ENCODE measurements at regions not wholly inside any gene's neighbourhood (a gene's known extent, or its start where the extent isn't known, plus 50 kb on each side); places are given as distances from the start of the nearest gene placed in this dataset.

GRCh38 chr16:26729951-26730541 is 336.7 kb upstream of the C16orf82 start:
- no peak for TF ChIP-seq CTCF (IDR thresholded peaks at IDR 0.05; ENCODE audit: insufficient read depth, low read length, poor library complexity, severe bottlenecking)
- Histone ChIP-seq H3K36me3 (ENCODE audit: control insufficient read depth, insufficient read depth, low read length) (no peaks in the 10 kb centered on the region), H3K27me3 (ENCODE audit: control insufficient read depth, insufficient read depth, low read length) (no peaks in the 10 kb centered on the region), H3K4me3 (ENCODE audit: low read depth, low read length) (no peak overlapping the region)
- DNase-seq (ENCODE audit: low read depth), result no peak

GRCh38 chr16:26731729-26732128 is 335.0 kb upstream of the C16orf82 start:
- TF ChIP-seq CTCF (IDR thresholded peaks at IDR 0.05; ENCODE audit: insufficient read depth, low read length, poor library complexity, severe bottlenecking), result no peak
- H3K4me3 ChIP-seq (ENCODE audit: low read depth, low read length), result no peak overlapping the region
- no peak for DNase-seq (ENCODE audit: low read depth)

GRCh38 chr16:26733710-26734109 is 333.0 kb upstream of the C16orf82 start:
- no peak for DNase-seq (ENCODE audit: low read depth)
- no peak for TF ChIP-seq CTCF (IDR thresholded peaks at IDR 0.05; ENCODE audit: insufficient read depth, low read length, poor library complexity, severe bottlenecking)

More at GRCh38 chr16:26731729-26732128, 335.0 kb upstream of the C16orf82 start:
- no peaks in the 10 kb centered on the region for H3K36me3 ChIP-seq (ENCODE audit: control insufficient read depth, insufficient read depth, low read length)
- no peaks in the 10 kb centered on the region for H3K27me3 ChIP-seq (ENCODE audit: control insufficient read depth, insufficient read depth, low read length)

GRCh38 chr16:26735521-26735920 is 331.2 kb upstream of the C16orf82 start:
- no peak for DNase-seq (ENCODE audit: low read depth)
- H3K4me3 ChIP-seq (ENCODE audit: low read depth, low read length), result no peak overlapping the region
- H3K36me3 ChIP-seq (ENCODE audit: control insufficient read depth, insufficient read depth, low read length), result no peaks in the 10 kb centered on the region
- H3K27me3 ChIP-seq (ENCODE audit: control insufficient read depth, insufficient read depth, low read length), result no peaks in the 10 kb centered on the region
- no peak for TF ChIP-seq CTCF (IDR thresholded peaks at IDR 0.05; ENCODE audit: insufficient read depth, low read length, poor library complexity, severe bottlenecking)

More at GRCh38 chr16:26733710-26734109, 333.0 kb upstream of the C16orf82 start:
- H3K4me3 ChIP-seq (ENCODE audit: low read depth, low read length), result no peak overlapping the region
- no peaks in the 10 kb centered on the region for H3K27me3 ChIP-seq (ENCODE audit: control insufficient read depth, insufficient read depth, low read length)
- H3K36me3 ChIP-seq (ENCODE audit: control insufficient read depth, insufficient read depth, low read length), result no peaks in the 10 kb centered on the region

GRCh38 chr16:26736084-26736483 is 330.6 kb upstream of the C16orf82 start:
- no peak for DNase-seq (ENCODE audit: low read depth)

More at GRCh38 chr16:26736084-26736483, 330.6 kb upstream of the C16orf82 start:
- TF ChIP-seq CTCF (IDR thresholded peaks at IDR 0.05; ENCODE audit: insufficient read depth, low read length, poor library complexity, severe bottlenecking), result no peak
- Histone ChIP-seq H3K36me3 (ENCODE audit: control insufficient read depth, insufficient read depth, low read length) (no peaks in the 10 kb centered on the region), H3K27me3 (ENCODE audit: control insufficient read depth, insufficient read depth, low read length) (no peaks in the 10 kb centered on the region), H3K4me3 (ENCODE audit: low read depth, low read length) (no peak overlapping the region)
